HCT116 (cell line): ENCODE measurements at regions not wholly inside any gene's neighbourhood (a gene's known extent, or its start where the extent isn't known, plus 50 kb on each side); places are given as distances from the start of the nearest gene placed in this dataset.

ENCODE experiments used
- ATAC-seq: fragments of 200-7000 bp; cut with Tn5 transposase; 2 replicates; pipeline ENCODE4 v1.9.1; 2020; ENCODE audit warnings: mild to moderate bottlenecking, moderate library complexity
- BruUV-seq: library from RNA; stranded (reverse); fragments of 400-500 nt; replicated peaks from 2 replicates; lab custom pipeline; 2021; lab: Mats Ljungman, UMichigan
- CTCF ChIA-PET: fragments of 300-600 bp; sonication (Branson Sonifier 250); formaldehyde crosslinking; loops from one replicate; lab custom pipeline; 2021; ENCODE audit warnings: antibody characterized with exemption; lab: Charles Lee
- POLR2A ChIA-PET: fragments of 300-600, 350-600 bp; sonication (Branson Sonifier 250); formaldehyde crosslinking; loops from one replicate; lab custom pipeline; 2021; ENCODE audit warnings: antibody characterized with exemption; lab: Charles Lee
- RAD21 ChIA-PET, 2 experiments: fragments of 300-600 bp; sonication (Branson Sonifier 250); formaldehyde crosslinking; loops; one replicate each; lab custom pipeline; 2023; ENCODE audit warnings: low total read pairs in 2 of 2; ENCODE audit not compliant: uncharacterized antibody in 2 of 2, unreplicated experiment in 2 of 2, low non-redundant PET in 1 of 2; lab: Charles Lee
- DNase-seq: peaks from one replicate; pipeline ENCODE4 v3.0.0-alpha.2; 2010; ENCODE audit warnings: low read depth, low spot score
- H2AFZ ChIP-seq: fragments of 200-600 bp; shearing (Covaris generic), sonication (generic); 2 replicates; pipeline ENCODE4 v1.6.1; 2017; ENCODE audit warnings: low read depth, mixed run types, mixed read lengths, antibody characterized with exemption, low read length; ENCODE audit not compliant: poor library complexity, severe bottlenecking
- H3K27ac ChIP-seq: 2 replicates; pipeline ENCODE4 v1.5.1; 2012; ENCODE audit warnings: low read depth, low read length
- H3K27me3 ChIP-seq: fragments of 200-600 bp; sonication (generic); 2 replicates; pipeline ENCODE4 v1.6.1; 2016; ENCODE audit warnings: mixed run types, low read length, mixed read lengths; ENCODE audit not compliant: insufficient read depth
- H3K36me3 ChIP-seq, 2 experiments: fragments of 200-500 bp in 1 of 2; fragments of 200-600 bp in 1 of 2; sonication (Bioruptor generic) in 1 of 2; sonication (generic) in 1 of 2; 2 replicates each; pipeline versions ENCODE4 v1.5.1 to v1.6.1; 2014 to 2016; ENCODE audit warnings: low read length in 2 of 2, inconsistent platforms in 1 of 2, mixed read lengths in 1 of 2, mixed run types in 1 of 2; ENCODE audit not compliant: insufficient read depth in 2 of 2, control insufficient read depth in 1 of 2
- H3K4me1 ChIP-seq, 2 experiments: fragments of 200-600 bp in 1 of 2; sonication (generic) in 1 of 2; 2 replicates each; pipeline versions ENCODE4 v1.5.1 to v1.6.1; 2012 to 2017; ENCODE audit warnings: low read length in 2 of 2, inconsistent platforms in 1 of 2, mild to moderate bottlenecking in 1 of 2, mixed read lengths in 1 of 2, mixed run types in 1 of 2, moderate library complexity in 1 of 2; ENCODE audit not compliant: insufficient read depth in 2 of 2, control insufficient read depth in 1 of 2
- H3K4me2 ChIP-seq: fragments of 200-600 bp; sonication (generic); 2 replicates; pipeline ENCODE4 v1.6.1; 2017; ENCODE audit warnings: mixed run types, low read length, mixed read lengths
- H3K4me3 ChIP-seq, 2 experiments: fragments of 200-600 bp in 1 of 2; sonication (generic) in 1 of 2; replicated peaks in 1 of 2; 2 replicates each; pipeline ENCODE4 v1.5.1; 2011 to 2016; ENCODE audit warnings: low read length in 2 of 2, control low read depth in 1 of 2, low read depth in 1 of 2, mild to moderate bottlenecking in 1 of 2, mixed read lengths in 1 of 2, mixed run types in 1 of 2
- H3K79me2 ChIP-seq: fragments of 200-600 bp; sonication (generic); 2 replicates; pipeline ENCODE4 v1.6.1; 2017; ENCODE audit warnings: mild to moderate bottlenecking, mixed run types, low read length, moderate library complexity, mixed read lengths; ENCODE audit not compliant: insufficient read depth
- H3K9ac ChIP-seq: fragments of 200-600 bp; sonication (generic); 2 replicates; pipeline ENCODE4 v1.6.1; 2016; ENCODE audit warnings: low read length, mixed read lengths
- H3K9me2 ChIP-seq: fragments of 200-600 bp; sonication (generic), shearing (Covaris generic); 2 replicates; pipeline ENCODE4 v1.6.1; 2017; ENCODE audit warnings: mixed run types, mild to moderate bottlenecking, moderate library complexity; ENCODE audit not compliant: insufficient read depth
- H3K9me3 ChIP-seq, 2 experiments: fragments of 200-500 bp in 1 of 2; fragments of 200-600 bp in 1 of 2; sonication (Bioruptor generic) in 1 of 2; sonication (generic) in 1 of 2; 2 replicates each; pipeline ENCODE4 v1.6.1; 2014 to 2017; ENCODE audit warnings: low read length in 2 of 2, mixed read lengths in 2 of 2, inconsistent platforms in 1 of 2, low read depth in 1 of 2, mild to moderate bottlenecking in 1 of 2, mixed run types in 1 of 2, moderate library complexity in 1 of 2; ENCODE audit not compliant: control insufficient read depth in 1 of 2, insufficient read depth in 1 of 2
- H4K20me1 ChIP-seq: fragments of 200-600 bp; sonication (generic), shearing (Covaris generic); 2 replicates; pipeline ENCODE4 v1.6.1; 2017; ENCODE audit warnings: mixed run types, mild to moderate bottlenecking, moderate library complexity; ENCODE audit not compliant: insufficient read depth
- CEBPB ChIP-seq: IDR thresholded peaks from 2 replicates; pipeline ENCODE4 v1.6.1; 2012; ENCODE audit warnings: low read depth
- EGR1 ChIP-seq: IDR thresholded peaks from 2 replicates; pipeline ENCODE4 v1.6.1; 2012; ENCODE audit warnings: low read depth
- ELF1 ChIP-seq: IDR thresholded peaks from 2 replicates; pipeline ENCODE4 v1.6.1; 2012; ENCODE audit warnings: low read depth, borderline replicate concordance
- EZH2 ChIP-seq: fragments of 200-600 bp; sonication (generic); IDR thresholded peaks from 2 replicates; pipeline ENCODE4 v1.6.1; 2017; ENCODE audit warnings: antibody characterized with exemption, mixed run types
- EZH2phosphoT487 ChIP-seq: fragments of 200-600 bp; IDR thresholded peaks from 2 replicates; pipeline ENCODE4 v1.6.1; 2018; ENCODE audit warnings: antibody characterized with exemption, borderline replicate concordance
- JUND ChIP-seq: IDR thresholded peaks from 2 replicates; pipeline ENCODE4 v1.6.1; 2012
- POLR2A ChIP-seq: IDR thresholded peaks from 2 replicates; pipeline ENCODE4 v1.7.0; 2011; ENCODE audit warnings: borderline replicate concordance; ENCODE audit not compliant: insufficient read depth, insufficient read length; ENCODE audit errors: extremely low read depth
- SP1 ChIP-seq: IDR thresholded peaks from 2 replicates; pipeline ENCODE4 v1.6.1; 2012; ENCODE audit warnings: low read depth
- TCF7L2 ChIP-seq: IDR thresholded peaks from 2 replicates; pipeline ENCODE4 v1.7.0; 2011; ENCODE audit warnings: borderline replicate concordance, inconsistent platforms; ENCODE audit not compliant: insufficient read depth, insufficient read length; ENCODE audit errors: extremely low read depth
- intact Hi-C: fragments of 100-400 bp; cut with micrococcal nuclease; formaldehyde crosslinking; loops from 2 replicates; pipeline ENCODE4 v1.10.0; 2022
- TF ChIP-seq, protein P1 (sequence below): IDR thresholded peaks from 2 replicates; pipeline ENCODE4 v1.6.1; 2012; ENCODE audit warnings: low read depth
- TF ChIP-seq, protein P2 (sequence below): IDR thresholded peaks from 2 replicates; pipeline ENCODE4 v1.6.1; 2012
- TF ChIP-seq, protein P3 (sequence below): IDR thresholded peaks from 2 replicates; pipeline ENCODE4 v1.6.1; 2012

DNA sequence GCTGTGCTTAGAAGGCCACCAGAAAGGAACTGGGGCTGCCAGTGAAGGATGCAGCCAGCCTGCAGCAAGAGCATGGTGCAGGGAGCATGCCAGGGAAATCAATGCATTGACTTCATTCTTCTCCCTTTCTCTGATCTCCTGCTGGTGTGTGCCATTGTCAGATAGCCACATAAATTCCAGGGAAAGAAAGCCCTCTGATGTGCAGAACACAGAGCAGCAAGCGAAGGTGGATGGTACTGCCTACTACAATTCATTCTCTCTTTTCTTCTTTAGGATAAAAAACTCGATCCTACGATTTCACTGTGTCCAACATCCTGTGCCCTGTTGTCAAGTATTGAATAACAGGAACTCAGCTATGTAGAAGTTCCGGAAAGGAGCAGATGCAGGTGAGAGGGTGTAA is 446.7 kb upstream of the TMEM132C start:
- Histone ChIP-seq H3K9ac (no peak overlapping the region), H3K4me2 (no peak overlapping the region), H3K4me3 (no peak overlapping the region), H3K79me2 (no peaks in the 10 kb centered on the region), H3K36me3 (no peaks in the 10 kb centered on the region), H4K20me1 (no peaks in the 10 kb centered on the region), H3K9me2 (no peaks in the 10 kb centered on the region), H2AFZ (no peak overlapping the region), H3K9me3 (peaks cover 0 to 10% of the 10 kb centered on the region in 2 experiments; a peak in 2 of 4 replicates), H3K27me3 (no peaks in the 10 kb centered on the region), H3K27ac (no peak overlapping the region), H3K4me1 (no peaks in the 10 kb centered on the region)
- intact Hi-C loops: no loop called here
- ChIA-PET POLR2A (no interaction called here), RAD21 (no interaction called here), CTCF (no interaction called here)
- BruUV-seq: no TSS peak
- ATAC-seq (no peak), DNase-seq (no peak)
- TF ChIP-seq, protein P1, sequence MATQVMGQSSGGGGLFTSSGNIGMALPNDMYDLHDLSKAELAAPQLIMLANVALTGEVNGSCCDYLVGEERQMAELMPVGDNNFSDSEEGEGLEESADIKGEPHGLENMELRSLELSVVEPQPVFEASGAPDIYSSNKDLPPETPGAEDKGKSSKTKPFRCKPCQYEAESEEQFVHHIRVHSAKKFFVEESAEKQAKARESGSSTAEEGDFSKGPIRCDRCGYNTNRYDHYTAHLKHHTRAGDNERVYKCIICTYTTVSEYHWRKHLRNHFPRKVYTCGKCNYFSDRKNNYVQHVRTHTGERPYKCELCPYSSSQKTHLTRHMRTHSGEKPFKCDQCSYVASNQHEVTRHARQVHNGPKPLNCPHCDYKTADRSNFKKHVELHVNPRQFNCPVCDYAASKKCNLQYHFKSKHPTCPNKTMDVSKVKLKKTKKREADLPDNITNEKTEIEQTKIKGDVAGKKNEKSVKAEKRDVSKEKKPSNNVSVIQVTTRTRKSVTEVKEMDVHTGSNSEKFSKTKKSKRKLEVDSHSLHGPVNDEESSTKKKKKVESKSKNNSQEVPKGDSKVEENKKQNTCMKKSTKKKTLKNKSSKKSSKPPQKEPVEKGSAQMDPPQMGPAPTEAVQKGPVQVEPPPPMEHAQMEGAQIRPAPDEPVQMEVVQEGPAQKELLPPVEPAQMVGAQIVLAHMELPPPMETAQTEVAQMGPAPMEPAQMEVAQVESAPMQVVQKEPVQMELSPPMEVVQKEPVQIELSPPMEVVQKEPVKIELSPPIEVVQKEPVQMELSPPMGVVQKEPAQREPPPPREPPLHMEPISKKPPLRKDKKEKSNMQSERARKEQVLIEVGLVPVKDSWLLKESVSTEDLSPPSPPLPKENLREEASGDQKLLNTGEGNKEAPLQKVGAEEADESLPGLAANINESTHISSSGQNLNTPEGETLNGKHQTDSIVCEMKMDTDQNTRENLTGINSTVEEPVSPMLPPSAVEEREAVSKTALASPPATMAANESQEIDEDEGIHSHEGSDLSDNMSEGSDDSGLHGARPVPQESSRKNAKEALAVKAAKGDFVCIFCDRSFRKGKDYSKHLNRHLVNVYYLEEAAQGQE: no peak
- TF ChIP-seq EZH2phosphoT487: no peak
- TF ChIP-seq, protein P2, sequence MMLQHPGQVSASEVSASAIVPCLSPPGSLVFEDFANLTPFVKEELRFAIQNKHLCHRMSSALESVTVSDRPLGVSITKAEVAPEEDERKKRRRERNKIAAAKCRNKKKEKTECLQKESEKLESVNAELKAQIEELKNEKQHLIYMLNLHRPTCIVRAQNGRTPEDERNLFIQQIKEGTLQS: no peak
- TF ChIP-seq TCF7L2: no peak
- TF ChIP-seq CEBPB: no peak
- TF ChIP-seq EGR1: no peak
- no peak for TF ChIP-seq EZH2
- TF ChIP-seq, protein P3, sequence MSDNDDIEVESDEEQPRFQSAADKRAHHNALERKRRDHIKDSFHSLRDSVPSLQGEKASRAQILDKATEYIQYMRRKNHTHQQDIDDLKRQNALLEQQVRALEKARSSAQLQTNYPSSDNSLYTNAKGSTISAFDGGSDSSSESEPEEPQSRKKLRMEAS: no peak
- TF ChIP-seq JUND: no peak
- TF ChIP-seq POLR2A: no peak
- TF ChIP-seq ELF1: no peak
- TF ChIP-seq SP1: no peak
